IMR-90 (cell line): ENCODE measurements at regions not wholly inside any gene's neighbourhood (a gene's known extent, or its start where the extent isn't known, plus 50 kb on each side); places are given as distances from the start of the nearest gene placed in this dataset.

Source experiments
- ATAC-seq: fragments of 200-7000 bp; cut with Tn5 transposase; 2 replicates; pipeline ENCODE4 v1.9.1; 2020; ENCODE audit warnings: low read depth, mild to moderate bottlenecking, moderate library complexity
- BruUV-seq: library from RNA; stranded (reverse); fragments of 400-500 nt; replicated peaks from 2 replicates; lab custom pipeline; 2021; lab: Mats Ljungman, UMichigan
- CTCF ChIA-PET: fragments of 300-600 bp; formaldehyde crosslinking; extraction: SDS; loops from one replicate; lab custom pipeline; 2021; ENCODE audit warnings: antibody characterized with exemption; lab: Yijun Ruan, JAX
- POLR2A ChIA-PET: fragments of 300-600 bp; sonication (Branson Sonifier 250); formaldehyde crosslinking; loops from one replicate; lab custom pipeline; 2022; ENCODE audit warnings: antibody characterized with exemption; ENCODE audit not compliant: unreplicated experiment; lab: Charles Lee
- DNase-seq: peaks from one replicate; pipeline ENCODE4 v3.0.0; 2013
- H2AFZ ChIP-seq: replicated peaks from 2 replicates; pipeline ENCODE3; 2013; ENCODE audit warnings: low read length, mild to moderate bottlenecking; ENCODE audit not compliant: poor library complexity
- H2AK5ac ChIP-seq: 2 replicates; pipeline ENCODE4 v1.6.1; 2013; ENCODE audit warnings: low read depth, low read length, inconsistent platforms
- H2AK9ac ChIP-seq: replicated peaks from 2 replicates; pipeline ENCODE3; 2013; ENCODE audit warnings: mild to moderate bottlenecking, low read depth, low read length, moderate library complexity; ENCODE audit not compliant: poor library complexity
- H2BK120ac ChIP-seq: 2 replicates; pipeline ENCODE4 v1.6.1; 2013; ENCODE audit warnings: low read depth, low read length, inconsistent platforms
- H2BK15ac ChIP-seq: 3 replicates; pipeline ENCODE4 v1.6.1; 2013; ENCODE audit warnings: low read depth, low read length, inconsistent platforms
- H2BK20ac ChIP-seq: 2 replicates; pipeline ENCODE4 v1.6.1; 2013; ENCODE audit warnings: low read depth, mild to moderate bottlenecking, inconsistent platforms, low read length, moderate library complexity
- H2BK5ac ChIP-seq: 2 replicates; pipeline ENCODE4 v1.6.1; 2013; ENCODE audit warnings: mild to moderate bottlenecking, low read depth, low read length, inconsistent platforms; ENCODE audit not compliant: poor library complexity, severe bottlenecking
- H3K14ac ChIP-seq: replicated peaks from 2 replicates; pipeline ENCODE4 v1.6.1; 2013; ENCODE audit warnings: low read depth, low read length, inconsistent platforms
- H3K18ac ChIP-seq: 2 replicates; pipeline ENCODE4 v1.6.1; 2013; ENCODE audit warnings: low read depth, low read length, control low read depth
- H3K23ac ChIP-seq: 2 replicates; pipeline ENCODE4 v1.6.1; 2013; ENCODE audit warnings: low read depth, low read length, inconsistent platforms
- H3K27ac ChIP-seq: 2 replicates; pipeline ENCODE4 v1.5.1; 2013; ENCODE audit warnings: mild to moderate bottlenecking, control low read depth, low read length; ENCODE audit not compliant: insufficient read depth
- H3K27me3 ChIP-seq: 2 replicates; pipeline ENCODE4 v1.6.1; 2013; ENCODE audit warnings: low read length; ENCODE audit not compliant: control insufficient read depth, insufficient read depth
- H3K36me3 ChIP-seq: 2 replicates; pipeline ENCODE4 v1.6.1; 2013; ENCODE audit warnings: low read length, mixed read lengths; ENCODE audit not compliant: control insufficient read depth, insufficient read depth
- H3K4ac ChIP-seq: 2 replicates; pipeline ENCODE4 v1.6.1; 2013; ENCODE audit warnings: low read depth, low read length, inconsistent platforms
- H3K4me1 ChIP-seq: 2 replicates; pipeline ENCODE4 v1.6.1; 2013; ENCODE audit warnings: low read length, mixed read lengths; ENCODE audit not compliant: control insufficient read depth, insufficient read depth
- H3K4me2 ChIP-seq: 2 replicates; pipeline ENCODE4 v1.6.1; 2013; ENCODE audit warnings: low read depth, mild to moderate bottlenecking, control low read depth, low read length, moderate library complexity
- H3K4me3 ChIP-seq: 2 replicates; pipeline ENCODE4 v1.5.1; 2013; ENCODE audit warnings: low read depth, mild to moderate bottlenecking, control low read depth, low read length, moderate library complexity; ENCODE audit not compliant: insufficient read depth
- H3K56ac ChIP-seq: 2 replicates; pipeline ENCODE4 v1.6.1; 2013; ENCODE audit warnings: low read length, inconsistent platforms; ENCODE audit not compliant: insufficient read depth; ENCODE audit errors: extremely low read depth
- H3K79me1 ChIP-seq, 2 experiments: 2 replicates each; pipeline ENCODE4 v1.6.1; 2013; ENCODE audit warnings: low read length in 2 of 2, inconsistent platforms in 1 of 2, low read depth in 1 of 2
- H3K9ac ChIP-seq: 2 replicates; pipeline ENCODE4 v1.6.1; 2013; ENCODE audit warnings: low read depth, low read length, control low read depth
- H3K9me1 ChIP-seq: 2 replicates; pipeline ENCODE4 v1.6.1; 2013; ENCODE audit warnings: low read length, inconsistent platforms; ENCODE audit not compliant: insufficient read depth
- H3K9me3 ChIP-seq: 2 replicates; pipeline ENCODE4 v1.6.1; 2013; ENCODE audit warnings: low read length; ENCODE audit not compliant: control insufficient read depth, insufficient read depth
- H4K20me1 ChIP-seq: 2 replicates; pipeline ENCODE4 v1.6.1; 2013; ENCODE audit warnings: low read length, inconsistent platforms; ENCODE audit not compliant: insufficient read depth
- H4K5ac ChIP-seq: 2 replicates; pipeline ENCODE4 v1.6.1; 2013; ENCODE audit warnings: mild to moderate bottlenecking, low read depth, low read length, control low read depth
- H4K8ac ChIP-seq, 2 experiments: 2 replicates each; pipeline ENCODE4 v1.6.1; 2013; ENCODE audit warnings: low read depth in 2 of 2, low read length in 2 of 2, control low read depth in 1 of 2, inconsistent platforms in 1 of 2
- H4K91ac ChIP-seq: 2 replicates; pipeline ENCODE4 v1.6.1; 2013; ENCODE audit warnings: low read depth, low read length, inconsistent platforms; ENCODE audit not compliant: insufficient read depth
- BHLHE40 ChIP-seq: fragments of 150-350 bp; IDR thresholded peaks from 2 replicates; pipeline ENCODE4 v1.6.1; 2016; ENCODE audit warnings: mild to moderate bottlenecking, low read depth, low read length
- CEBPB ChIP-seq: IDR thresholded peaks from 2 replicates; pipeline ENCODE4 v1.6.1; 2012; ENCODE audit warnings: low read depth, low read length, improper control_type of control experiment
- CHD1 ChIP-seq: IDR thresholded peaks from 2 replicates; pipeline ENCODE4 v1.6.1; 2012; ENCODE audit warnings: low read depth, low read length, improper control_type of control experiment
- ELK1 ChIP-seq: fragments of 150-350 bp; IDR thresholded peaks from 2 replicates; pipeline ENCODE4 v1.6.1; 2016; ENCODE audit warnings: low read depth, mild to moderate bottlenecking, low read length, moderate library complexity, borderline replicate concordance
- FOS ChIP-seq: fragments of 150-350 bp; IDR thresholded peaks from 2 replicates; pipeline ENCODE4 v1.6.1; 2016; ENCODE audit warnings: low read depth, low read length
- MAFK ChIP-seq: IDR thresholded peaks from 2 replicates; pipeline ENCODE4 v1.6.1; 2012; ENCODE audit warnings: low read depth, low read length, improper control_type of control experiment
- MAZ ChIP-seq: IDR thresholded peaks from 2 replicates; pipeline ENCODE4 v1.6.1; 2012; ENCODE audit warnings: low read depth, mild to moderate bottlenecking, low read length, improper control_type of control experiment, moderate library complexity, borderline replicate concordance
- NFE2L2 ChIP-seq: fragments of 150-350 bp; IDR thresholded peaks from 2 replicates; pipeline ENCODE4 v1.6.1; 2016; ENCODE audit warnings: low read depth, mild to moderate bottlenecking, low read length
- RCOR1 ChIP-seq: IDR thresholded peaks from 2 replicates; pipeline ENCODE4 v1.6.1; 2012; ENCODE audit warnings: mild to moderate bottlenecking, low read length, improper control_type of control experiment; ENCODE audit not compliant: insufficient replicate concordance
- RFX5 ChIP-seq: IDR thresholded peaks from 2 replicates; pipeline ENCODE4 v1.8.0; 2012; ENCODE audit warnings: low read depth, mild to moderate bottlenecking, low read length, moderate library complexity
- SMC3 ChIP-seq: fragments of 150-350 bp; IDR thresholded peaks from 2 replicates; pipeline ENCODE4 v1.6.1; 2016; ENCODE audit warnings: low read depth, mild to moderate bottlenecking, antibody characterized with exemption, low read length, moderate library complexity
- USF2 ChIP-seq: fragments of 150-350 bp; IDR thresholded peaks from 2 replicates; pipeline ENCODE4 v1.6.1; 2017; ENCODE audit warnings: mild to moderate bottlenecking, antibody characterized with exemption, low read length, low read depth
- WGBS, 2 experiments: methylation state at CpG; one replicate each; pipeline versions ENCODE4 v1.1.5 to v1.1.7; 2013; ENCODE audit warnings: missing lambda C conversion rate in 2 of 2; ENCODE audit not compliant: insufficient read length in 1 of 2; ENCODE audit errors: extremely low coverage in 2 of 2; 5-methylcytosine and 5-hydroxymethylcytosine counted together
- dilution Hi-C: fragments of 300-500 bp; cut with HindIII; formaldehyde crosslinking; loops from one replicate; pipeline ENCODE4 v1.14.3; 2018; ENCODE audit warnings: low sequenced_read_pairs; ENCODE audit not compliant: unreplicated experiment
- in situ Hi-C: fragments of 300-500 bp; cut with MboI; formaldehyde crosslinking; loops from 3 replicates; pipeline ENCODE4 v1.14.3; 2019; ENCODE audit warnings: low sequenced_read_pairs, inconsistent platforms, mixed read lengths
- intact Hi-C: fragments of 100-400 bp; cut with micrococcal nuclease; formaldehyde crosslinking; loops from 2 replicates; pipeline ENCODE4 v1.10.0; 2022
- TF ChIP-seq, protein P1 (sequence below): conservative IDR thresholded peaks from 2 replicates; pipeline ENCODE4 v1.5.1; 2012; ENCODE audit warnings: mild to moderate bottlenecking, low read depth, low read length, improper control_type of control experiment

DNA sequence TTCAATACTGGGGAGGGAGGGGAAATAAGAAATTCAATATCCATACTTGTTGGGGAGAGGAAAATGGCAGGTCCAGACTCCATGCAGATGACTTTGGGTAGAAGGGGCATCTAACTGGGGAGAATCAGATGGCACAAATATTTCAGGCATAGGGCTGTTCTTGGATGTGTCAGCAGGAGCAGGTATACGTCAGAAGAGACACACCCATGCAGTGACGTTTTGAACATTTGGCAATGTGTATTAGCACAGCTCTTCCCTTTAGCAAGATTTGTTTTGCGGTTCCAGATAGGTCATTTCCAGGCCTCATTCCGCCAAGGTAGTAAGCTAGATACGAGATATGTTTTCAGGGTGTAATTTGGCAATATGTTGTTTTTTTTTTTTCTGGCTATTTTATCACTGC is 187.2 kb upstream of the CDH10 start:
- no peak overlapping the region for H2BK15ac ChIP-seq
- no peaks in the 10 kb centered on the region for H3K36me3 ChIP-seq
- no peak overlapping the region for H4K5ac ChIP-seq
- DNase-seq (no peak), ATAC-seq (no peak)
- H4K8ac ChIP-seq, result no peak overlapping the region
- H2BK20ac ChIP-seq, result no peak overlapping the region
- no peak overlapping the region for H3K23ac ChIP-seq
- no peak overlapping the region for H3K9ac ChIP-seq
- no peaks in the 10 kb centered on the region for H3K27me3 ChIP-seq
- no peak overlapping the region for H3K14ac ChIP-seq
- H4K91ac ChIP-seq, result no peak overlapping the region
- no peak overlapping the region for H3K27ac ChIP-seq
- no peaks in the 10 kb centered on the region for H3K9me1 ChIP-seq
- in situ Hi-C loops (no loop called here), intact Hi-C loops (no loop called here), dilution Hi-C loops (no loop called here)
- no peak overlapping the region for H2AK5ac ChIP-seq
- no peak overlapping the region for H2BK120ac ChIP-seq
- no TSS peak for BruUV-seq
- no peak overlapping the region for H3K56ac ChIP-seq
- no peak overlapping the region for H2BK5ac ChIP-seq
- no peak overlapping the region for H2AK9ac ChIP-seq
- no peak for TF ChIP-seq RCOR1
- no peak for TF ChIP-seq CEBPB
- no peak for TF ChIP-seq USF2
- TF ChIP-seq, protein P1, sequence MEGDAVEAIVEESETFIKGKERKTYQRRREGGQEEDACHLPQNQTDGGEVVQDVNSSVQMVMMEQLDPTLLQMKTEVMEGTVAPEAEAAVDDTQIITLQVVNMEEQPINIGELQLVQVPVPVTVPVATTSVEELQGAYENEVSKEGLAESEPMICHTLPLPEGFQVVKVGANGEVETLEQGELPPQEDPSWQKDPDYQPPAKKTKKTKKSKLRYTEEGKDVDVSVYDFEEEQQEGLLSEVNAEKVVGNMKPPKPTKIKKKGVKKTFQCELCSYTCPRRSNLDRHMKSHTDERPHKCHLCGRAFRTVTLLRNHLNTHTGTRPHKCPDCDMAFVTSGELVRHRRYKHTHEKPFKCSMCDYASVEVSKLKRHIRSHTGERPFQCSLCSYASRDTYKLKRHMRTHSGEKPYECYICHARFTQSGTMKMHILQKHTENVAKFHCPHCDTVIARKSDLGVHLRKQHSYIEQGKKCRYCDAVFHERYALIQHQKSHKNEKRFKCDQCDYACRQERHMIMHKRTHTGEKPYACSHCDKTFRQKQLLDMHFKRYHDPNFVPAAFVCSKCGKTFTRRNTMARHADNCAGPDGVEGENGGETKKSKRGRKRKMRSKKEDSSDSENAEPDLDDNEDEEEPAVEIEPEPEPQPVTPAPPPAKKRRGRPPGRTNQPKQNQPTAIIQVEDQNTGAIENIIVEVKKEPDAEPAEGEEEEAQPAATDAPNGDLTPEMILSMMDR, result no peak
- TF ChIP-seq BHLHE40, result no peak
- no peak for TF ChIP-seq MAFK
- no peak for TF ChIP-seq FOS
- TF ChIP-seq SMC3, result no peak
- TF ChIP-seq NFE2L2, result no peak
- TF ChIP-seq RFX5, result no peak
- TF ChIP-seq MAZ, result no peak
- TF ChIP-seq ELK1, result no peak
- no peak for TF ChIP-seq CHD1
- H3K4me3 ChIP-seq, result no peak overlapping the region
- H3K4me1 ChIP-seq, result no peaks in the 10 kb centered on the region
- no peak overlapping the region for H3K18ac ChIP-seq
- no peak overlapping the region for H2AFZ ChIP-seq
- ChIA-PET CTCF (no interaction called here), POLR2A (no interaction called here)
- no peak overlapping the region for H3K4me2 ChIP-seq
- no peaks in the 10 kb centered on the region for H4K20me1 ChIP-seq
- no peaks in the 10 kb centered on the region; the same call in 1 of the 2 replicates for H3K9me3 ChIP-seq
- WGBS, 2 experiments, result no CpG with 5 or more reads among the region's 5 CpGs
- no peak overlapping the region for H3K4ac ChIP-seq
- H3K79me1 ChIP-seq, result no peaks in the 10 kb centered on the region
